ENCODE measurements at regions not wholly inside any gene's neighbourhood (a gene's known extent, or its start where the extent isn't known, plus 50 kb on each side); places are given as distances from the start of the nearest gene placed in this dataset.

DNA sequence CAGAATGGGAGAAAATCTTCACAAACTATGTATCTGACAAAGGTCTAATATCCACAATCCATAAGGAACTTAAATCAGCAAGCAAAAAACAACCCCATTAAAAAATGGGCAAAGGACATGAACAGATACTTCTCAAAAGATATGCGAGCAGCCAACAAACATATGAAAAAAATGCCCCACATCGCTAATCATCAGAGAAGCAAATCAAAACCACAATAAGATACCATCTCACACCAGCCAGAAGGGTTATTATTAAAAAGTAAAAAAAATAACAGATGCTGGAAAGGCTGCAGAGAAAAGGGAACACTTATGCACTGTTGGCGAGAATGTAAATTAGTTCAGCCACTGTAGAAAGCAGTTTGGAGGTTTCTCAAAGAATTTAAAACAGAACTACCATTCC lies 80.2 kb upstream of the ATP11B start:
- TF ChIP-seq EZH2 (IDR thresholded peaks at IDR 0.05), result no peak
- TF ChIP-seq POLR2AphosphoS5 (IDR thresholded peaks at IDR 0.05; ENCODE audit: borderline replicate concordance, low read depth, low read length), result no peak
